Ascending aorta (tissue), 2 donors: ENCODE measurements at regions not wholly inside any gene's neighbourhood (a gene's known extent, or its start where the extent isn't known, plus 50 kb on each side); places are given as distances from the start of the nearest gene placed in this dataset.

ENCODE experiments used
- DNase-seq, 2 donors: peaks; one replicate each; pipeline ENCODE4 v3.0.0-alpha.2; 2019; ENCODE audit warnings: low spot score in 2 of 2
- H3K27ac ChIP-seq, 2 donors: fragments of 200-600 bp; sonication (generic); one replicate each; pipeline ENCODE4 v1.5.1; 2016 to 2017; ENCODE audit warnings: mild to moderate bottlenecking in 1 of 2
- H3K27me3 ChIP-seq: fragments of 200-600 bp; sonication (generic); one replicate; pipeline ENCODE4 v1.5.1; 2017
- H3K36me3 ChIP-seq, 2 donors: fragments of 200-600 bp; sonication (generic); one replicate each; pipeline ENCODE4 v1.5.1; 2016
- H3K4me1 ChIP-seq, 2 donors: fragments of 200-600 bp; sonication (generic); one replicate each; pipeline ENCODE4 v1.5.1; 2016 to 2017; ENCODE audit warnings: mild to moderate bottlenecking in 1 of 2
- H3K4me3 ChIP-seq, 2 donors: fragments of 200-600 bp; sonication (generic); one replicate each; pipeline ENCODE4 v1.5.1; 2016 to 2017; ENCODE audit warnings: mild to moderate bottlenecking in 1 of 2
- H3K9me3 ChIP-seq, 2 donors: fragments of 200-600 bp; sonication (generic); one replicate each; pipeline ENCODE4 v1.5.1; 2016
- intact Hi-C: fragments of 100-400 bp; cut with DNase I; formaldehyde crosslinking; loops from one replicate; pipeline ENCODE4 v1.15.1; 2023
- TF ChIP-seq, protein P1 (sequence below), 3 experiments: fragments of 200-600 bp in 2 of 3; fragments of 450-650 bp in 1 of 3; sonication (generic) in 2 of 3; IDR thresholded peaks; one replicate each; pipeline ENCODE4 v1.5.1; 2016 to 2019; ENCODE audit warnings: antibody characterized with exemption in 3 of 3, mild to moderate bottlenecking in 1 of 3, moderate library complexity in 1 of 3

GRCh38 chr5:129853588-129853987, 50.7 kb upstream of the CHSY3 start:
- no peak overlapping the region for H3K27ac ChIP-seq
- no peaks in the 10 kb centered on the region for H3K4me1 ChIP-seq
- H3K9me3 ChIP-seq: no peaks in the 10 kb centered on the region
- TF ChIP-seq, protein P1, sequence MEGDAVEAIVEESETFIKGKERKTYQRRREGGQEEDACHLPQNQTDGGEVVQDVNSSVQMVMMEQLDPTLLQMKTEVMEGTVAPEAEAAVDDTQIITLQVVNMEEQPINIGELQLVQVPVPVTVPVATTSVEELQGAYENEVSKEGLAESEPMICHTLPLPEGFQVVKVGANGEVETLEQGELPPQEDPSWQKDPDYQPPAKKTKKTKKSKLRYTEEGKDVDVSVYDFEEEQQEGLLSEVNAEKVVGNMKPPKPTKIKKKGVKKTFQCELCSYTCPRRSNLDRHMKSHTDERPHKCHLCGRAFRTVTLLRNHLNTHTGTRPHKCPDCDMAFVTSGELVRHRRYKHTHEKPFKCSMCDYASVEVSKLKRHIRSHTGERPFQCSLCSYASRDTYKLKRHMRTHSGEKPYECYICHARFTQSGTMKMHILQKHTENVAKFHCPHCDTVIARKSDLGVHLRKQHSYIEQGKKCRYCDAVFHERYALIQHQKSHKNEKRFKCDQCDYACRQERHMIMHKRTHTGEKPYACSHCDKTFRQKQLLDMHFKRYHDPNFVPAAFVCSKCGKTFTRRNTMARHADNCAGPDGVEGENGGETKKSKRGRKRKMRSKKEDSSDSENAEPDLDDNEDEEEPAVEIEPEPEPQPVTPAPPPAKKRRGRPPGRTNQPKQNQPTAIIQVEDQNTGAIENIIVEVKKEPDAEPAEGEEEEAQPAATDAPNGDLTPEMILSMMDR (IDR thresholded peaks at IDR 0.05): no peak
- no peaks in the 10 kb centered on the region for H3K36me3 ChIP-seq
- no peaks in the 10 kb centered on the region for H3K27me3 ChIP-seq
- DNase-seq: no peak
- intact Hi-C loops: loop anchor here (1.0 kb wide), 1 partner anchor 82 kb away; no protein-coding TSS in a partner anchor
- no peak overlapping the region for H3K4me3 ChIP-seq
